Common myeloid progenitor, CD34-positive (primary cell): ENCODE measurements at regions not wholly inside any gene's neighbourhood (a gene's known extent, or its start where the extent isn't known, plus 50 kb on each side); places are given as distances from the start of the nearest gene placed in this dataset.

Experiments used
- CTCF ChIA-PET: fragments of 350-600 bp; sonication (Branson Sonifier 250); formaldehyde crosslinking; loops from one replicate; lab custom pipeline; 2021; ENCODE audit warnings: antibody characterized with exemption; lab: Charles Lee
- POLR2A ChIA-PET: fragments of 350-600 bp; sonication (Branson Sonifier 250); formaldehyde crosslinking; loops from one replicate; lab custom pipeline; 2021; ENCODE audit warnings: antibody characterized with exemption; lab: Charles Lee
- DNase-seq, 3 donors: peaks; one replicate each; pipeline versions ENCODE4 v3.0.0 to v3.0.0-alpha.2; 2013
- H3K27ac ChIP-seq, 2 experiments: 1 replicate in 1 of 2; 2 replicates in 1 of 2; pipeline ENCODE4 v1.7.0; 2013; ENCODE audit warnings: inconsistent platforms in 2 of 2, low read length in 2 of 2, mild to moderate bottlenecking in 2 of 2, low read depth in 1 of 2, moderate library complexity in 1 of 2; ENCODE audit not compliant: severe bottlenecking in 2 of 2, insufficient read depth in 1 of 2, poor library complexity in 1 of 2
- H3K27me3 ChIP-seq, 5 experiments: replicated peaks in 2 of 5; 1 replicate in 3 of 5; 2 replicates in 2 of 5; pipeline versions ENCODE4 v1.6.1 to v1.7.0; 2013; ENCODE audit warnings: low read length in 4 of 5, mild to moderate bottlenecking in 2 of 5, moderate library complexity in 2 of 5, inconsistent platforms in 1 of 5; ENCODE audit not compliant: insufficient read depth in 5 of 5, control insufficient read depth in 4 of 5
- H3K36me3 ChIP-seq, 4 experiments: 1 replicate in 2 of 4; 2 replicates in 2 of 4; pipeline versions ENCODE4 v1.6.1 to v1.7.0; 2013; ENCODE audit warnings: low read length in 3 of 4, control low read depth in 1 of 4, mild to moderate bottlenecking in 1 of 4; ENCODE audit not compliant: control insufficient read depth in 4 of 4, insufficient read depth in 4 of 4
- H3K4me1 ChIP-seq, 4 experiments: 1 replicate in 3 of 4; 2 replicates in 1 of 4; pipeline versions ENCODE4 v1.6.1 to v1.7.1; 2013; ENCODE audit warnings: low read length in 3 of 4, mild to moderate bottlenecking in 3 of 4, control low read depth in 1 of 4, inconsistent platforms in 1 of 4, moderate library complexity in 1 of 4; ENCODE audit not compliant: control insufficient read depth in 4 of 4, insufficient read depth in 4 of 4; ENCODE audit errors: control extremely low read depth in 1 of 4
- H3K4me3 ChIP-seq, 7 experiments: 1 replicate in 4 of 7; 2 replicates in 3 of 7; pipeline versions ENCODE4 v1.5.1 to v1.7.0; 2013; ENCODE audit warnings: mild to moderate bottlenecking in 7 of 7, low read length in 6 of 7, moderate library complexity in 6 of 7, inconsistent platforms in 2 of 7, low read depth in 2 of 7, control low read depth in 1 of 7; ENCODE audit not compliant: insufficient read depth in 4 of 7, control insufficient read depth in 1 of 7; ENCODE audit errors: extremely low read depth in 1 of 7
- H3K9me3 ChIP-seq, 5 experiments: 1 replicate in 4 of 5; 2 replicates in 1 of 5; pipeline versions ENCODE4 v1.6.1 to v1.7.1; 2013; ENCODE audit warnings: low read length in 4 of 5, mild to moderate bottlenecking in 2 of 5, inconsistent platforms in 1 of 5, low read depth in 1 of 5, moderate library complexity in 1 of 5; ENCODE audit not compliant: control insufficient read depth in 4 of 5, insufficient read depth in 2 of 5; ENCODE audit errors: control extremely low read depth in 1 of 5
- WGBS: methylation state at CpG from one replicate; pipeline ENCODE4 v1.1.5; 2013; ENCODE audit not compliant: insufficient coverage; 5-methylcytosine and 5-hydroxymethylcytosine counted together

DNA sequence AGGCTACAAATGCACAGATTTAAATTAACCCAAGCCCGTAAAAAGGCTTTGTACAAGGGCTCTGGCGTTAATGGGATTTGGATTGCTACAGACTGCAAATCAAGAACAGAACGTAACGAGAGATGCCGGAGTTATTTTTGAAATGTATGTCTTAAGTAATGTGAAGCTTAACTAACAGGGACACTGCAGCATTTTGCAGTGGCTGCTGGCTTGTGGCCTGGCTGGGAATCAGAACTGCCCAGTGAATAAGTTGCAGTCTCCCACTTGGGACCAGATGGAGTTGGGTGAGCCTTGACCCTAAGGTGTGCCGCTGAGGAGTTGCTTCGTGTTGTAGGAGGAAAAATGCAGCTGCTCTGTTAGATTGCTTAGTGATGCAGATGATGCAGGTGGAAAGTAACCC is 318.4 kb downstream of the DHX15 start:
- POLR2A ChIA-PET: no interaction called here
- Histone ChIP-seq H3K4me3 (no peak overlapping the region), H3K4me1 (no peaks in the 10 kb centered on the region), H3K36me3 (no peaks in the 10 kb centered on the region), H3K27me3 (no peaks in the 10 kb centered on the region), H3K27ac (no peak overlapping the region), H3K9me3 (no peaks in the 10 kb centered on the region)
- 76% methylated on average over 4 of the region's 7 CpGs for WGBS
- DNase-seq: no peak
- CTCF ChIA-PET: no interaction called here

DNA sequence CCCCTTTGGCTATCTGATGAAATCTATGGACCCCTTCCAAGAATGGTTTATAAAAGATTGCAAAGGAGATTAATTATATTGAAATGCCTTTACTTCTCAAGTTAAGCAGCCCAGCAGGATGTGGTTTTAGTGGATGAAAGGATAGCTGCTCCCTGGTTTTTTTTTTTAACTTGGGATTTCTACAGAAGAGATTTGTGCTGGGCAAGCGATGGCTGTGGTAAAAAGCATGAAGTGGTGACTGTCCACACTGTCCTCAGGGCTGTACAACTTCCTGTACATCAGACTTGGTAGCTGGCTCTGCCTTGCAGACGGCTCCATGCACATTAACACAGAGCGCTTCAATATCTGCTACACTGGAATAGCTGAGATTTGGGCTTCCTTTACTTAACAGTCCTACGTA is 321.7 kb downstream of the DHX15 start:
- DNase-seq: no peak
- POLR2A ChIA-PET: no interaction called here
- H3K4me3 ChIP-seq: no peak overlapping the region
- CTCF ChIA-PET: no interaction called here
- no peaks in the 10 kb centered on the region for H3K4me1 ChIP-seq
- no peak overlapping the region for H3K27ac ChIP-seq
- H3K27me3 ChIP-seq: no peaks in the 10 kb centered on the region
- H3K9me3 ChIP-seq: no peaks in the 10 kb centered on the region
- H3K36me3 ChIP-seq: no peaks in the 10 kb centered on the region
- 71% methylated on average over 2 of the region's 4 CpGs for WGBS

DNA sequence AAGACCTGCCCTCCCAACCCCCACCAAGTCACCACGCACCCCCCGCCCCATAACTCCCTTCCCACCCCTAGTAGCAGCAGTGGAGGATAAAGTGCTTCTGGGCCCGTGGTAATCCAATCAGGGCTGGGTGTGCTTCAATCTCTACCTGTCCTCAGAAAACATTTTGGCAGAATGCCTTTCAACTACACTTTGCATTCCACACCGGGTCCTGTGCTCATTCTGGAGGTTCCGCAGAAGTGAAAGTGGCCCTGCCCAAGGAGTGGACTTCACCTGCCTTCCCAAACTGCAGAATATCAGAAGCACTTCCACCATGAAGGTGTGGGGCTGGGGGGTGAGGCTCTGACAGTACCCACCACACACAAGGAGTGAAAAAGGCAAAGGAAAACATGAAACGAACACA is 322.3 kb downstream of the DHX15 start:
- H3K27ac ChIP-seq: no peak overlapping the region
- H3K9me3 ChIP-seq: no peaks in the 10 kb centered on the region
- no peaks in the 10 kb centered on the region for H3K4me1 ChIP-seq
- ChIA-PET CTCF (no interaction called here), POLR2A (no interaction called here)
- H3K36me3 ChIP-seq: no peaks in the 10 kb centered on the region
- DNase-seq: no peak
- H3K4me3 ChIP-seq: no peak overlapping the region
- H3K27me3 ChIP-seq: no peaks in the 10 kb centered on the region
- 69% methylated on average over 5 of the region's 6 CpGs for WGBS

DNA sequence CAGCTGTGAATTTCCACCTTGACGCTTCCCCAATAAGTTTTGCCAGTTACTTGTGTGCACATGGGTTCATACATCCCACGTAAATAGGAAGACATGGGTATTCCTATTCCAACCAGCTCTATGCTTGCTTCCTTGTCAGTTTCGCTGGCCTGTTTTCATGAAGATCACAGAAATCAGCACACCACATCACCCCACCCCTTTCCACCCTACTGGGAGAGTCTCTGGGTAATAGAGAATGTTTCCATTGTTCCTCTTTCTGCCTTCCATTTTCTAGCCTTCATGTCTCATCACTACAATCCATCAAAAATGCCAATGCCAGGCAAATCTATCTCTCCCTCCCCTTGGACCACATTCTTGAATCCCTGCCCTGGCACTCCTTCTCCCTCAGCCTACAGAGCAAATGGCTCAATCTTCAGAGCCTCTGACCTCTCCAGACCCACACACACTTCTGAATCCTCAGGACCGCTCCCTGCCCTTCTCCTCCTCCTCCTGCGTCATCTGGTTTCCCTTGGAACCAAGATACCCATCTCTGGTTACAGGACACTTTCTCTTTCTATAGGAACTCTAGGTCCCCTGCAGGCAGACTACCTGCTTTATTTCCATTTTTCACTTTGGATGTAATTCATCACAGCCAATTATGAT is 323.3 kb downstream of the DHX15 start:
- POLR2A ChIA-PET: no interaction called here
- Histone ChIP-seq H3K9me3 (no peaks in the 10 kb centered on the region), H3K27me3 (peaks cover 0 to 3% (median 0%) of the 10 kb centered on the region in 5 experiments), H3K36me3 (no peaks in the 10 kb centered on the region), H3K4me3 (no peak overlapping the region), H3K27ac (no peak overlapping the region), H3K4me1 (no peaks in the 10 kb centered on the region)
- no peak for DNase-seq
- 96% methylated on average over 5 of the region's 5 CpGs for WGBS
- CTCF ChIA-PET: no interaction called here

DNA sequence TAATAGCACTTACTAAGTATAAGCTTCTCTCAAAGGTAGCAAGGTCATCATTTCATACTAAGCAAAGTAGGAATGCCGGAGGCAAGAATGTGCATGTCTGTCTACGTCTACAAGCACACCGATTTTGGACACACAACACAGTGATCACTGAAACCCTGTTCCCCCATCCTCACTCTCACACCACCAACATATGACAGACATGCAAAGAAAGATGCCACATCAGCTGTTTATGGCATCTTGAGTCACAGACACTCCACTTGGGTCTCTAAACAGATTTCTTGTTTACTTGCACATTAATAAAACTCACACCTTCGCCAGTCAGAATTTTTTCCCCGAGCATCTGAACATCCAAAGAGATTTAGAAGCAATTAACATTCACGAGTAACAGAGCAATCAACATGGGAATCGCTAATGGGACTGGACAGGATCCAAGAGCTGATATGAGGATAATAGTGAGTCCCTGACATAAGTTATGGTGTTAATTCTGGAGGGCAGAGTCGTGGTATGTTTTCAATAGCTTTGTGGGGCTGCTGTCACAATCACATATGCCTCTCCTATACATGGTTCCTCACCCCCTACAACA is 324.1 kb downstream of the DHX15 start:
- H3K4me3 ChIP-seq: no peak overlapping the region
- no peaks in the 10 kb centered on the region for H3K36me3 ChIP-seq
- no peak overlapping the region for H3K27ac ChIP-seq
- ChIA-PET POLR2A (no interaction called here), CTCF (no interaction called here)
- no peaks in the 10 kb centered on the region for H3K4me1 ChIP-seq
- WGBS: 93% methylated on average over 5 of the region's 8 CpGs
- peaks cover 0 to 3% (median 0%) of the 10 kb centered on the region in 5 experiments for H3K27me3 ChIP-seq
- DNase-seq: no peak
- no peaks in the 10 kb centered on the region for H3K9me3 ChIP-seq

DNA sequence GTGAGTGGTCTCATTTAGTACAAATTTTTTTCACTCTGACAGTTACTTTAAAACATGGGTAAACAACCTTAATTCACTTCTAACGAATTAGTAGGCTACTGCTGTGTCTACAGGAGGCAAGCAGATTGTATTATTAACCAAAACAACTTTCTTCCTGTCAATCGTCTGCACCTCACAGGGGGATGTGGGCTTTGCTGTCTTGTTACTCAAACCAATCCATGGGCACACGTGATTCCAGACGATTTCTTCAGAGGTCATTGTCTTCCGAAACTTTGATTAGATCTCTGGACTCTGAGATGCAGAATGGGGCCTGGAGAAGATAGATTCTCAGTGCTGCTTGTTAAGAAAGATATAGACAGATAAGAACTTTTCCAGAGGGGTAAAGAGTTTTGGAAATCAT is 327.8 kb downstream of the DHX15 start:
- no peak for DNase-seq
- WGBS: 60% methylated on average over 3 of the region's 5 CpGs
- CTCF ChIA-PET: no interaction called here

DNA sequence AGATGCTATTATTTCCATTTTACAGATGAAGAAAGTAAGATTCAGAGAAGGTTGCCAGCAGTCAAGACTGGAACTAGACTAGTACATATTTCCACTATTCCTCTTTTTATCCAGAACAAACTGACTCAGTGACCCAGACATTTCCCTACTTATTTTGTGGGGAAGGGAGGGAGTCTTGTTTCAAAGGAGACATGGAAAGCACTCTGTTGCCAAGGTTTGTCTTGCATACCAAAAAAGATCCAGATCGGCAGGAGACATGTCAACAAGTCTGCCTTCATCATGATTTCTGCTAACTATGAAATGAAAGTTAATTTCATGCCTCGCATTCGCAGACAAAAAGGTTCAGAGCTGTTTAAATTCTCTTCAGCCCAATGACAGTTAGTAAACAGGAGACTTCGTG is 328.3 kb downstream of the DHX15 start:
- H3K27ac ChIP-seq: no peak overlapping the region
- H3K4me3 ChIP-seq: no peak overlapping the region
- CTCF ChIA-PET: no interaction called here
- POLR2A ChIA-PET: no interaction called here
- no peaks in the 10 kb centered on the region for H3K36me3 ChIP-seq
- 79% methylated on average over 3 of the region's 4 CpGs for WGBS
- no peak for DNase-seq
- no peaks in the 10 kb centered on the region for H3K9me3 ChIP-seq
- H3K27me3 ChIP-seq: peaks cover 0 to 3% (median 0%) of the 10 kb centered on the region in 5 experiments
- H3K4me1 ChIP-seq: no peaks in the 10 kb centered on the region

More for the DNA sequence above, 327.8 kb downstream of the DHX15 start:
- Histone ChIP-seq H3K27me3 (peaks cover 0 to 3% (median 0%) of the 10 kb centered on the region in 5 experiments), H3K27ac (no peak overlapping the region), H3K4me1 (no peaks in the 10 kb centered on the region), H3K36me3 (no peaks in the 10 kb centered on the region), H3K9me3 (no peaks in the 10 kb centered on the region), H3K4me3 (no peak overlapping the region)
- POLR2A ChIA-PET: no interaction called here
